ENCODE measurements at regions not wholly inside any gene's neighbourhood (a gene's known extent, or its start where the extent isn't known, plus 50 kb on each side); places are given as distances from the start of the nearest gene placed in this dataset.

DNA sequence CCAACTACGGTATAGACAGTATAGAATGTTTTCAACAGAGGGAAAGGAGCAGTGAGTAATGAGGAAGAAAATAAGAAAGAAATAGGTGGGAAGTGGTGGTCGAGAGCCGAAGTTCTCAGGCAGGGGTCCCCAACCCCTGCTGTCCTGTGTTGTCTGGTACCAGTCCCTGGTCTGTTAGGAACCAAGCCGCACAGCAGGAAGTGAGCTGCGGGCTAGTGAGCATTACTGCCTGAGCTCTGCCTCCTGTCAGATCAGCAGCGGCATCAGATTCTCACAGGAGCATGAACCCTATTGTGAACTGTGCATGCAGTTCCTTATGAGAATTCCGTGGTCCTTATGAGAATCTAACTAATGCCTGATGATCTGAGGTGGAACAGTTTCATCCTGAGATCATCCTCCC, 107.3 kb upstream of the PTPRR start:
- DNase-seq (ENCODE audit: low spot score): no peak
- Histone ChIP-seq H3K4me3 (ENCODE audit: severe bottlenecking) (no peak overlapping the region), H3K27me3 (ENCODE audit: insufficient read depth, poor library complexity, severe bottlenecking) (peaks cover 5% of the 10 kb centered on the region), H3K9me3 (ENCODE audit: severe bottlenecking) (no peaks in the 10 kb centered on the region), H3K4me1 (ENCODE audit: insufficient read depth, poor library complexity, severe bottlenecking) (no peaks in the 10 kb centered on the region), H3K36me3 (ENCODE audit: low read depth) (no peaks in the 10 kb centered on the region), H3K27ac (ENCODE audit: poor library complexity, severe bottlenecking) (no peak overlapping the region)
- TF ChIP-seq, protein P1, sequence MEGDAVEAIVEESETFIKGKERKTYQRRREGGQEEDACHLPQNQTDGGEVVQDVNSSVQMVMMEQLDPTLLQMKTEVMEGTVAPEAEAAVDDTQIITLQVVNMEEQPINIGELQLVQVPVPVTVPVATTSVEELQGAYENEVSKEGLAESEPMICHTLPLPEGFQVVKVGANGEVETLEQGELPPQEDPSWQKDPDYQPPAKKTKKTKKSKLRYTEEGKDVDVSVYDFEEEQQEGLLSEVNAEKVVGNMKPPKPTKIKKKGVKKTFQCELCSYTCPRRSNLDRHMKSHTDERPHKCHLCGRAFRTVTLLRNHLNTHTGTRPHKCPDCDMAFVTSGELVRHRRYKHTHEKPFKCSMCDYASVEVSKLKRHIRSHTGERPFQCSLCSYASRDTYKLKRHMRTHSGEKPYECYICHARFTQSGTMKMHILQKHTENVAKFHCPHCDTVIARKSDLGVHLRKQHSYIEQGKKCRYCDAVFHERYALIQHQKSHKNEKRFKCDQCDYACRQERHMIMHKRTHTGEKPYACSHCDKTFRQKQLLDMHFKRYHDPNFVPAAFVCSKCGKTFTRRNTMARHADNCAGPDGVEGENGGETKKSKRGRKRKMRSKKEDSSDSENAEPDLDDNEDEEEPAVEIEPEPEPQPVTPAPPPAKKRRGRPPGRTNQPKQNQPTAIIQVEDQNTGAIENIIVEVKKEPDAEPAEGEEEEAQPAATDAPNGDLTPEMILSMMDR (IDR thresholded peaks at IDR 0.05; ENCODE audit: poor library complexity, severe bottlenecking): no peak
- no peak for ATAC-seq (ENCODE audit: low read depth)

- Histone ChIP-seq H3K27me3 (ENCODE audit: insufficient read depth, poor library complexity, severe bottlenecking) (peaks cover 3% of the 10 kb centered on the region), H3K4me1 (ENCODE audit: insufficient read depth, poor library complexity, severe bottlenecking) (no peaks in the 10 kb centered on the region), H3K4me3 (ENCODE audit: severe bottlenecking) (no peak overlapping the region), H3K27ac (ENCODE audit: poor library complexity, severe bottlenecking) (no peak overlapping the region), H3K36me3 (ENCODE audit: low read depth) (no peaks in the 10 kb centered on the region), H3K9me3 (ENCODE audit: severe bottlenecking) (no peaks in the 10 kb centered on the region)
- ATAC-seq (ENCODE audit: low read depth): no peak
- TF ChIP-seq, protein P1 (IDR thresholded peaks at IDR 0.05; ENCODE audit: poor library complexity, severe bottlenecking): no peak
- DNase-seq (ENCODE audit: low spot score): no peak
These were observed 104.3 kb upstream of the PTPRR start for GRCh38 chr12:71024827-71025226.

- Histone ChIP-seq H3K4me1 (ENCODE audit: insufficient read depth, poor library complexity, severe bottlenecking) (no peaks in the 10 kb centered on the region), H3K27me3 (ENCODE audit: insufficient read depth, poor library complexity, severe bottlenecking) (no peaks in the 10 kb centered on the region), H3K4me3 (ENCODE audit: severe bottlenecking) (no peak overlapping the region), H3K27ac (ENCODE audit: poor library complexity, severe bottlenecking) (no peak overlapping the region), H3K36me3 (ENCODE audit: low read depth) (no peaks in the 10 kb centered on the region), H3K9me3 (ENCODE audit: severe bottlenecking) (no peaks in the 10 kb centered on the region)
- DNase-seq (ENCODE audit: low spot score) (no peak), ATAC-seq (ENCODE audit: low read depth) (no peak)
- TF ChIP-seq, protein P1 (IDR thresholded peaks at IDR 0.05; ENCODE audit: poor library complexity, severe bottlenecking): no peak
These were observed 103.7 kb upstream of the PTPRR start for GRCh38 chr12:71024281-71024680.

DNA sequence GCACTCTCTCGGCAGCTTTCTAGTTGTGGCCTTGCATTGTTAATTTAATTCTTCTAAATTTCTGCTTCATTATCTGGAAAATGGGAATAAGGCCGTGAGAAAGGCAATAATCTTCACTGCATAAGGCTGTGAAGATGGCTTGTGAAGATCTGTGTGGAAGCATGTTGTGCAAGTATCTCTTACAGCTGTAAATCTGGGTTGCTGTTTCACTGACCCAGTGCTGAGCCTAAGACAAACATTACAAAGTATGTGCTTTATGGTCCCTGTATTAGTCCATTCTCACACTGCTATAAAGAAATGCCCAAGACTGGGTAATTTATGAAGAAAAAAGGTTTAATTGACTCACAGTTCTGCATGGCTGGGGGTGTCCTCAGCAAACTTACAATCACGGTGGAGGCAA, 101.0 kb upstream of the PTPRR start:
- no peaks in the 10 kb centered on the region for H3K4me1 ChIP-seq (ENCODE audit: insufficient read depth, poor library complexity, severe bottlenecking)
- no peak overlapping the region for H3K27ac ChIP-seq (ENCODE audit: poor library complexity, severe bottlenecking)
- H3K36me3 ChIP-seq (ENCODE audit: low read depth): no peaks in the 10 kb centered on the region
- TF ChIP-seq, protein P1 (IDR thresholded peaks at IDR 0.05; ENCODE audit: poor library complexity, severe bottlenecking): no peak
- no peaks in the 10 kb centered on the region for H3K9me3 ChIP-seq (ENCODE audit: severe bottlenecking)
- DNase-seq (ENCODE audit: low spot score) (no peak), ATAC-seq (ENCODE audit: low read depth) (no peak)
- no peaks in the 10 kb centered on the region for H3K27me3 ChIP-seq (ENCODE audit: insufficient read depth, poor library complexity, severe bottlenecking)
- no peak overlapping the region for H3K4me3 ChIP-seq (ENCODE audit: severe bottlenecking)

- no peaks in the 10 kb centered on the region for H3K4me1 ChIP-seq (ENCODE audit: insufficient read depth, poor library complexity, severe bottlenecking)
- DNase-seq (ENCODE audit: low spot score): no peak
- no peak overlapping the region for H3K27ac ChIP-seq (ENCODE audit: poor library complexity, severe bottlenecking)
- TF ChIP-seq, protein P1 (IDR thresholded peaks at IDR 0.05; ENCODE audit: poor library complexity, severe bottlenecking): no peak
- no peaks in the 10 kb centered on the region for H3K9me3 ChIP-seq (ENCODE audit: severe bottlenecking)
- H3K4me3 ChIP-seq (ENCODE audit: severe bottlenecking): no peak overlapping the region
- H3K27me3 ChIP-seq (ENCODE audit: insufficient read depth, poor library complexity, severe bottlenecking): no peaks in the 10 kb centered on the region
- ATAC-seq (ENCODE audit: low read depth): no peak
- H3K36me3 ChIP-seq (ENCODE audit: low read depth): no peaks in the 10 kb centered on the region
These were observed 98.8 kb upstream of the PTPRR start for GRCh38 chr12:71019282-71019831.

Measured in RWPE2 (cell line).